NCI-H1092 (cell line): ENCODE measurements at regions not wholly inside any gene's neighbourhood (a gene's known extent, or its start where the extent isn't known, plus 50 kb on each side); places are given as distances from the start of the nearest gene placed in this dataset.
"Not testable (repeated sequence)": the region's sequence is repeated elsewhere in the genome, so short reads cannot be mapped to it uniquely, and the experiment has no call there.

ENCODE experiments used
- DNase-seq: peaks from one replicate; lab custom pipeline; 2025; lab: John Stamatoyannopoulos, UW

GRCh38 chr2:67195327-67195726, 201.8 kb upstream of the ETAA1 start:
- not testable (repeated sequence) for DNase-seq

DNA sequence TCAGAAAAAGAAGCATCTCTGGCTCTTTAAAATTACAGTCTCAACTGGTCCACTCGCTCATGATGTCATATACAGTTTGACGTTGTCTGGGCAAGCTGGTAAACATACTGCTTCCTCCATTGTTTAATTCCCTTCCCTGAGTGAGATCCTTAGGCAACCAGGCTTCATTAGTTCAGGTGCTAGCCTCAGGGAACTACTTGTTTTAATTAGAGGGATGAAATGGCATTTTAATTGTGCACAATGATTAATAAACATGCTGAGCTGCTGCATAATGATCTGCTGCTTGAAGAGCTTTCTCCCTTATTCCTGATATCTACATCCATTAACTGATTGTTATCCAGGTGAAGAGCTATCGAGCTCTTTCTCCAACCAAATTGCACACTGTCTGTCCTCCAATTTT, 195.6 kb upstream of the ETAA1 start:
- no peak for DNase-seq

GRCh38 chr2:67204349-67204748, 192.8 kb upstream of the ETAA1 start:
- DNase-seq: no peak

GRCh38 chr2:67208887-67209500, 188.1 kb upstream of the ETAA1 start:
- DNase-seq: no peak

GRCh38 chr2:67210430-67210829, 186.7 kb upstream of the ETAA1 start:
- no peak for DNase-seq

- DNase-seq: no peak
Observed at GRCh38 chr2:67212203-67212602, 184.9 kb upstream of the ETAA1 start.

- no peak for DNase-seq
Observed at GRCh38 chr2:67213270-67213670, 183.9 kb upstream of the ETAA1 start.

DNA sequence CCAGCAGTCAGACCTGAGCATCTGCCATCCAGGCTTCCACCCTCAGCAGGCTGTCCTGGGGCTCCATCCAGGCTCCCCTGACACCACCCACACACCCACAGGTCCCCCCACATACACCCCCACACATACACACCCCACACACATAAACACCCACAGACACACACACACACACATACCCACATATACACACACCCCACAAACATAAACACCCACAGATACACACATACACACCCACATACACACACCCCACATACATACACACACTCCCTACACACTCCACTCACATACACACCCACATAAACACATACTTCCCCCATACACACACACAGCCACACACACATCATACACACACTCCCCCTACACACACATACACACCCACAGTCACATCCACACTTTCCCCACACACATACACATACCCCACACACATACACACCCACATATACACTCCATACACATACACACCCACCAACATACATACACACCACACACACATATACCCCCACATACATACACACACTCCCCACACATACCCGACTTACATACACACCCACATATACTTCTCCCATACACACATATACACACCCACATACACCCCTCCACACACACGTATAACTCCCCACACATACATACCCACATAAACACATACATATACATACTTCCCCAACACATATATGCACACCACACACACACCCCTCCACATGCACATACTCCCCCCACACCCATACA, 183.3 kb upstream of the ETAA1 start:
- no peak for DNase-seq

DNA sequence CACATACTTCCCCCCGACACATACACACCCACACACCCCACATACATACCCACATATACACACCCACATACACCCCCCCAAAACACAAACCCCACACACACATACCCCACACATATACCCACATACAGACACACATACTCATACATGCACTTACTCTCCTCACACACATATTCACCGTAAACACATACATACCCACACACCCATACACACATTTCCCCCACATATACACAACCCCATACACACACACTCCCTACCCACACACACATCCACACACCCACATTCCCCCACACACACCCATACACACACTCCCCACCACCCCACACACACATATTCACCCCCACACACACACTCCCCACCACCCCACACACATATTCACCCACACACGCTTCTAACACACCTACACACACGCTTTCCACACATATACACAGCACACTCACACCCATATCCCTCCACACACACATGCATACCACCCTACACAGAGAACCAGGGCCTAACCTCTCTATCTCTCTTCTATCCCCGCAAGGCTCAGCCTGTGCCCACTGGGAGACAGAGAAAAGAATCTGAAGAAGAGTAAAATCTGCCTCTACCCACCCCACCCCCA, 182.4 kb upstream of the ETAA1 start:
- DNase-seq: no peak

- no peak for DNase-seq
Observed at GRCh38 chr2:67215214-67216055, 181.7 kb upstream of the ETAA1 start.

GRCh38 chr2:67216103-67216502, 181.0 kb upstream of the ETAA1 start:
- DNase-seq: no peak

DNA sequence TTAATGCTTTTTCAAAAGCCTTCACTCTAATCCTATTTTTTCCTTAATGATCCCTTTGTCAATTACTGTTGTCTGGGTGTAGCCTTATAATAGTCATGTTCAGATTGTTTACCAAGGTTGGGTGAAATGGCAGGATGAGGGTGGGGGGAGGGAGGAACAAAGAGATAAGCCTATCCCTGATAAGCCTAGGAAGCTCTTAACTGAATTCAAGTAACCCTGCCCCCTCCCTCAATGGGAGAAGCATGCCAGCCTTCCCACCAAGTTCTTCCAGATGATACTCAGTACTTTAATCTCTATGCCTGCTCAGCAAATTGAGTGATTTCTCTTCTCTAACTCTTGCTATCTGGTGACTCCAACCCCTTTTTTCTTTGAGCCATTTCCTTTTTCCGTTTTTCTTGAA, 180.3 kb upstream of the ETAA1 start:
- DNase-seq: no peak

DNA sequence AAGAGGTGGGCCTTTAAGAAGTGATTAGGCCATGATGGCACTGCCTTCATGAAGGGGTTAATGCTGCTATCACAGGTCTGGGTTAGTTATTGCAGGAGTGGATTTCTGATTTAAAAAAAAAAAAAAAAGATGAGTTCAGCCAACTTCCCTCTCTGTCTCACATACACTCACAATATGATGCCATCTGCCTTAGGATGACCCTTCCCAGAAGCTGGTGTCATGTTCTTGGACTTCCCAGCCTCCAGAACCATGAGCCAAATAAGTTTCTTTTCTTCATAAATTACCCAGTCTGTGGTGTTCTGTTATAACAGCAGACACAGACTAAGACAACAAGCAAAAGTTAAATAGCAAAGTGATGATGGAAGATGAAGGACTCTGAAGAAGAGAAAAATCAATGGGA, 179.7 kb upstream of the ETAA1 start:
- DNase-seq: no peak

DNA sequence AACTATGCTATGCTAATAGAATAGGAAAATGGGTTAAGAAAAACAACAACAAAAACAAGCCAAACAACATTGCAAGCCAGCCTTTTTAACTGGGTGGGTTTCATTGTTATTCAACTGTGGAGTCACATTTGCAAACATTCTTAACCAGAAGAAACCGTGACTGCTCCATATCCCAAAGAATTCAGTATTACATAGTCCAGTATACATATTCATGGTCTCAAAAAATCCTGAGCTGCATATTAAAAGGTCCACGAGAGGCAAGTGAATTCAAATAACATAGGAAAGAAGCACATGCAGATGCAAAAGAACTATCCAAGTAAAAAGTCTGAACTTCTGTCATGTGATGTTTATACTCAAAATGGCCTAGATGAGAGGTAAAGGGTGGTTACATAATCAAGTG, 179.1 kb upstream of the ETAA1 start:
- no peak for DNase-seq

- no peak for DNase-seq
Observed at GRCh38 chr2:67219651-67220050, 177.5 kb upstream of the ETAA1 start.

DNA sequence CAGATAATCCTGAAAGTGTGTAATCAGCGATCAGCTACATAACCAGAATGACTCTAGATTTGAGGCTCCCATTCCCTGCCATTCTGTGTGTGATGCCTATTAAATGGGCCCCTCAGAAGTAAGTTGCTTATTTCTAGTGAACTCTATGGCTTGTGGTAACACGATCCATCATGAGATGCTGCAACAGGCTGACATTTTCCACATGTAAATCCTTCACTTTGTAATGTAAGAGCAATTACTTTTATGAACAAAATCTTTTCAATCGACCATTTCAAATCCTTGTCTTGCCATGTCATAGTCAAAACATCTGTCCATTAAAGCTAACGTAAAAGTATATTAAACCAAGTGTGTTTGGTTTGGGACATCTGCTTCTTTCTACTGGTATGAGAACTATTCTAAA, 175.9 kb upstream of the ETAA1 start:
- DNase-seq: no peak

- no peak for DNase-seq
Observed at GRCh38 chr2:67225287-67225973, 171.7 kb upstream of the ETAA1 start.

DNA sequence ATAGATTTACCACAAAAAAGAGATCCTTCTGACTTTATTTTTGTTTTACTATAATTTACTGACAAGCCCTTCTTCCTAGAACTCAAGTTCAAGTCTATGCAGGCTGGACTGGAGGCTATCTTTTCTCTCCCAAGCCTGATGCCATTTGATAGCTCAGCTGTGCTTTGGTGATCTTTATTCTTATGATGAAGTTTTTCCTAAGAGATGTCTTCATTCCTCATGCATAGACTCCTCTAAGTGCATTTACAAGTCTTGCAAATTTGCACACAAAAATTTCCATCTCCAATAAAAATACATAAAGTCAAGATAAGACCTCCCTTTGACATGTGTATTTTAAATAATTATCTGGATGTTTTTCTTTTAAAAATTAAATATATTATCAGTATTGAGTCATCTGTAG, 167.4 kb upstream of the ETAA1 start:
- no peak for DNase-seq

DNA sequence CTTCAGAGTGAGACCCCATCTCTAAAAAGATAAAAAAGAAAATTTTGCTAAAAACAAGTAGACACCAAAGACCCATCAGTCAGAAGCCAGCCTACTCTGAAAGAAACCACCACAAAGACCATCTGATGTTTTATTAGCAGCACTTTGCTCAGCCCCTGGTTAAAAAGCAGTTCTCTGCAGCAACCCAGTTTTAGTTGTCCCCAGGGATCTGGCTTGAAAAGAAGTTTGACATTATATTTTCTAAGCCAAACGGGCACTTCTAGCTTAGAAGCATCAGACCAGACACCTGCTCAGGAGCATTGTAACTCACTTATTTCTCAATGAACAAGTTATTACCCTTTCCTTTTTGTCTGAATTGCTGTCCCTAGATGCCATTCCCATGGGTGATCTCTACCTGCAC, 164.2 kb upstream of the ETAA1 start:
- DNase-seq: no peak

GRCh38 chr2:67234440-67234839, 162.7 kb upstream of the ETAA1 start:
- no peak for DNase-seq

- DNase-seq: no peak
Observed at GRCh38 chr2:67237288-67237687, 159.8 kb upstream of the ETAA1 start.

DNA sequence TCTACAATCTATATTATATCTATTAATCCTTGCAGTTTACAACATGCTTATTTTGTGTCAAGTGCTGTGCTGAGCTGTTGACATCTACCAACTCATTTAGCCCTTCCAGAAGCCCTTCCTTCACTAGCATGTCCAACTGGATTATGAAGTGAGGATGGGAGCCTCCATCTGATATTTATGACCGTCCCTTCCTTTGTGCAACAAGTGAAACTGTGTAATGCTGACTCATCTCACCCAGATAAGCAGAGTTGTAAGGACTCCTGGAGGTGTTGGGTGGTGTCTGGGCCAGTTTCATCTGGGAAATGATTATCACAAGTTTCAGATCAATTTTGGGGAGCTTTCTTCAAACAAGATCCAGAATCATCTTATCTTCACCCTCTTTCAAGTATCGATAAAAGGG, 156.6 kb upstream of the ETAA1 start:
- no peak for DNase-seq
